ENCODE measurements at regions not wholly inside any gene's neighbourhood (a gene's known extent, or its start where the extent isn't known, plus 50 kb on each side); places are given as distances from the start of the nearest gene placed in this dataset.

DNA sequence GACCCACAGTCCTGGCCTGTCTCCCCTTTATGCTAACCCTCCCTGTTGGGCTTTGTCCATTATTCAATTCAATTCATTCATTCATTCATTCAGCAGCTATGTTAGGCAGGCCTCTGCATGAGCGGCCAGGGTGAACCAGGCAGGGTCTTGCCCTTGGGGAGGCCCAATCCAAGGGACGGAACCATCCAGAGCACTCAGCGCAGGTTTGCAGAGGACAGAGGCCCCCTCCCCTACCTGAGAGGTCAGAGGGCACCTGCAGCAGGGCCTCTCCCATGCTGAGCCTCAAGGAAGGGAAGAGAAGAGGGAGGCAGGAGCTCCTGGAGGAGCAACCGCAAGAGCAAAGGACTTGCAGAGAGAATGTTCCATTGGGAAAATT, 61.4 kb downstream of the C9orf50 start:
- Histone ChIP-seq H4K8ac (ENCODE audit: extremely low read depth, insufficient read depth, low read length) (no peak overlapping the region), H3K36me3 (ENCODE audit: control insufficient read depth in 2 of 4, insufficient read depth in 4 of 4, low read length in 3 of 4) (no peaks in the 10 kb centered on the region), H3K4me2 (ENCODE audit: insufficient read depth in 1 of 2, low read depth in 2 of 2, low read length in 2 of 2) (peak overlapping the region in 1 of 2 experiments; percentile 79; a peak in 1 of 4 replicates), H3K4ac (replicated peaks; ENCODE audit: insufficient read length, low read depth, low read length) (no peak overlapping the region), H3K23ac (ENCODE audit: insufficient read length) (no peak overlapping the region), H3K27me3 (replicated peaks in 1 of 4; ENCODE audit: control insufficient read depth in 3 of 4, extremely low read depth in 1 of 4, insufficient read depth in 3 of 4, low read length in 3 of 4) (no peaks in the 10 kb centered on the region), H3K14ac (ENCODE audit: insufficient read length) (no peak overlapping the region), H2AK5ac (ENCODE audit: low read depth, low read length) (peak overlapping the region; percentile 87), H3K9ac (replicated peaks in 1 of 4; ENCODE audit: extremely low read depth in 1 of 4, low read depth in 3 of 4, low read length in 3 of 4) (no peak overlapping the region), H2BK15ac (ENCODE audit: low read length) (peak overlapping the region; percentile 14; the same call in 1 of the 2 replicates), H3K79me1 (ENCODE audit: low read depth, low read length) (no peaks in the 10 kb centered on the region), H3K23me2 (ENCODE audit: low read depth, low read length) (peaks cover 2% of the 10 kb centered on the region; the same call in 1 of the 2 replicates), H3K27ac (ENCODE audit: low read depth, low read length) (no peak overlapping the region), H2BK5ac (ENCODE audit: low read depth, low read length) (peak overlapping the region; percentile 100; the same call in 1 of the 2 replicates), H2BK120ac (replicated peaks; ENCODE audit: low read depth, low read length) (peak overlapping the region; percentile 77), H3K4me3 (ENCODE audit: extremely low read depth in 1 of 4, insufficient read depth in 2 of 4, low read depth in 3 of 4, low read length in 4 of 4) (peak overlapping the region in 1 of 4 experiments; percentile 28; a peak in 1 of 8 replicates), H4K20me1 (replicated peaks in 1 of 2; ENCODE audit: control insufficient read depth in 1 of 2, insufficient read depth in 2 of 2, low read length in 2 of 2) (no peaks in the 10 kb centered on the region), H2AFZ (ENCODE audit: low read length) (no peak overlapping the region), H3K18ac (ENCODE audit: extremely low read depth, low read length) (peak overlapping the region; percentile 36; the same call in 1 of the 2 replicates), H3K79me2 (ENCODE audit: control insufficient read depth in 1 of 2, insufficient read depth in 2 of 2, low read length in 2 of 2) (no peaks in the 10 kb centered on the region), H4K5ac (ENCODE audit: insufficient read length, low read depth, low read length) (no peak overlapping the region), H2BK20ac (ENCODE audit: low read length) (peak overlapping the region; percentile 99), H3K9me3 (ENCODE audit: insufficient read depth in 2 of 2, low read depth in 1 of 2, low read length in 1 of 2) (no peaks in the 10 kb centered on the region), H2BK12ac (ENCODE audit: low read depth, low read length) (peak overlapping the region; percentile 97), H4K91ac (replicated peaks; ENCODE audit: insufficient read length, low read length) (peak overlapping the region; percentile 97), H3K56ac (replicated peaks; ENCODE audit: insufficient read length, low read depth, low read length) (no peak overlapping the region), H3K4me1 (replicated peaks in 1 of 4; ENCODE audit: control insufficient read depth in 3 of 4, insufficient read depth in 4 of 4, low read length in 3 of 4) (peaks cover 7 to 57% (median 40%) of the 10 kb centered on the region in 4 experiments)
- DNase-seq (ENCODE audit: low read depth in 1 of 2, low spot score in 2 of 2) (no peak), FAIRE-seq (no peak)
- whole genome bisulfite sequencing, 2 experiments (ENCODE audit: extremely low coverage in 1 of 2, insufficient coverage in 1 of 2, insufficient read length in 1 of 2, insufficient replicate concordance in 2 of 2, low coverage in 1 of 2, low lambda C conversion rate in 2 of 2, missing lambda C conversion rate in 1 of 2), result 77% methylated on average over 3 of the region's 4 CpGs; no CpG with 5 or more reads in 1 of the 2 experiments
- POLR2A ChIA-PET (ENCODE audit: partially characterized antibody), result interaction anchor here (1.3 to 4.1 kb wide), 6 partner anchors 9 to 382 kb away, joined by 3 to 18 read pairs (median 6); partner anchors contain the start of gene IER5L
- TF ChIP-seq NANOG (IDR thresholded peaks at IDR 0.05; ENCODE audit: insufficient read depth, low read depth, low read length, poor library complexity, severe bottlenecking) (no peak), TEAD4 (IDR thresholded peaks at IDR 0.05; ENCODE audit: low read depth, low read length) (no peak), CHD2 (IDR thresholded peaks at IDR 0.05; ENCODE audit: low read length) (no peak), RXRA (IDR thresholded peaks at IDR 0.05; ENCODE audit: insufficient read depth, low read depth, low read length) (no peak), CREB1 (IDR thresholded peaks at IDR 0.05) (no peak), PHF8 (conservative IDR thresholded peaks at IDR 0.05; ENCODE audit: low read depth, low read length) (no peak), ASH2L (IDR thresholded peaks at IDR 0.05; ENCODE audit: low read length) (no peak)
- CTCF ChIA-PET (ENCODE audit: partially characterized antibody), result interaction anchor here (0.7 to 3.9 kb wide), 16 partner anchors 7 to 416 kb away, joined by 3 to 12 read pairs (median 4); no protein-coding TSS in a partner anchor
